ENCODE measurements at regions not wholly inside any gene's neighbourhood (a gene's known extent, or its start where the extent isn't known, plus 50 kb on each side); places are given as distances from the start of the nearest gene placed in this dataset.

- intact Hi-C loops (cut with micrococcal nuclease), result no loop called here
- peaks cover 2% of the 10 kb centered on the region for H3K9me3 Mint-ChIP-seq
- H3K27me3 Mint-ChIP-seq, result no peaks in the 10 kb centered on the region
- TF ChIP-seq, protein P1, sequence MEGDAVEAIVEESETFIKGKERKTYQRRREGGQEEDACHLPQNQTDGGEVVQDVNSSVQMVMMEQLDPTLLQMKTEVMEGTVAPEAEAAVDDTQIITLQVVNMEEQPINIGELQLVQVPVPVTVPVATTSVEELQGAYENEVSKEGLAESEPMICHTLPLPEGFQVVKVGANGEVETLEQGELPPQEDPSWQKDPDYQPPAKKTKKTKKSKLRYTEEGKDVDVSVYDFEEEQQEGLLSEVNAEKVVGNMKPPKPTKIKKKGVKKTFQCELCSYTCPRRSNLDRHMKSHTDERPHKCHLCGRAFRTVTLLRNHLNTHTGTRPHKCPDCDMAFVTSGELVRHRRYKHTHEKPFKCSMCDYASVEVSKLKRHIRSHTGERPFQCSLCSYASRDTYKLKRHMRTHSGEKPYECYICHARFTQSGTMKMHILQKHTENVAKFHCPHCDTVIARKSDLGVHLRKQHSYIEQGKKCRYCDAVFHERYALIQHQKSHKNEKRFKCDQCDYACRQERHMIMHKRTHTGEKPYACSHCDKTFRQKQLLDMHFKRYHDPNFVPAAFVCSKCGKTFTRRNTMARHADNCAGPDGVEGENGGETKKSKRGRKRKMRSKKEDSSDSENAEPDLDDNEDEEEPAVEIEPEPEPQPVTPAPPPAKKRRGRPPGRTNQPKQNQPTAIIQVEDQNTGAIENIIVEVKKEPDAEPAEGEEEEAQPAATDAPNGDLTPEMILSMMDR (IDR thresholded peaks at IDR 0.05), result no peak
- ChIA-PET POLR2A (no interaction called here), CTCF (no interaction called here)
- no peak overlapping the region for H3K4me3 Mint-ChIP-seq
- ATAC-seq (no peak), DNase-seq (no peak)
- H3K36me3 Mint-ChIP-seq (ENCODE audit: low read depth), result no peaks in the 10 kb centered on the region
- no peak overlapping the region for H3K27ac Mint-ChIP-seq
- no peaks in the 10 kb centered on the region for H3K4me1 Mint-ChIP-seq (ENCODE audit: low read depth)
Observed at GRCh38 chr1:96039910-96040309, 681.7 kb upstream of the PTBP2 start.

GRCh38 chr1:96041470-96041869 is 680.1 kb upstream of the PTBP2 start:
- Mint-ChIP-seq H3K4me3 (no peak overlapping the region), H3K9me3 (peaks cover 2% of the 10 kb centered on the region), H3K36me3 (ENCODE audit: low read depth) (no peaks in the 10 kb centered on the region), H3K4me1 (ENCODE audit: low read depth) (no peaks in the 10 kb centered on the region), H3K27me3 (no peaks in the 10 kb centered on the region), H3K27ac (no peak overlapping the region)
- no peak for DNase-seq
- intact Hi-C loops (cut with micrococcal nuclease), result no loop called here
- no peak for ATAC-seq
- CTCF ChIA-PET, result no interaction called here
- TF ChIP-seq, protein P1 (IDR thresholded peaks at IDR 0.05), result no peak
- POLR2A ChIA-PET, result no interaction called here

DNA sequence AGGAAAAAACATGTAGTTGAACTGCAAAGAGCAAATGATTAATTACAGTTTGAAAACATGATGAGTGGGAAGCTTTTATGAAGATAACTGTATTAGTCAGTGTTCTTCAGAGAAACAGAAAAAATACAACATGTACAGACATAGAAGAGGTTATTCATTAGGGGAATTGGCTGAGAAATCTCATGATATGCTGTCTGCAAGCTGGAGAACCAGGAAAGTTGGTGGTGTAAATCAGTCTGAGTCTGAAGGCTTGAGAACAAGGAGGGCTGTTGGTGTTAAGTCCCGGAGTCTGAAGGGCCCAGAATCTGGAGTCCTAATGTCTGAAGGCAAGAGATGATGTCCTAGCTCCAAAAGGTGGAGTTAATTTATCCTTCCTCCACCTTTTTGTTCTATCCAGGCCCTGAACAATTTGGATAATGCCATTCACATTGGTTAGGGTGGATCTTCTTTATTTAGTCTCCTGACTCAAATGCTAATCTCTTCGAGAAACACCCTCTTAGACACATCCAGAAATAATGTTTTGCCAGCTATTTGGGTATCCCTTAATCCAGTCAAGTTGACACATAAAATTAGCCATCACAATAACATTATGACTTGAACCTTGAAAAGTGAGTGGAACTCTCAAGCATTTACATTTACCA is 672.9 kb upstream of the PTBP2 start:
- intact Hi-C loops (cut with micrococcal nuclease), result no loop called here
- ATAC-seq, result no peak
- POLR2A ChIA-PET, result no interaction called here
- no peaks in the 10 kb centered on the region for H3K4me1 Mint-ChIP-seq (ENCODE audit: low read depth)
- H3K4me3 Mint-ChIP-seq, result no peak overlapping the region
- no peak for DNase-seq
- TF ChIP-seq, protein P1 (IDR thresholded peaks at IDR 0.05), result no peak
- no peaks in the 10 kb centered on the region for H3K36me3 Mint-ChIP-seq (ENCODE audit: low read depth)
- no peak overlapping the region for H3K27ac Mint-ChIP-seq
- no peaks in the 10 kb centered on the region for H3K27me3 Mint-ChIP-seq
- CTCF ChIA-PET, result no interaction called here
- H3K9me3 Mint-ChIP-seq, result peaks cover 5% of the 10 kb centered on the region

GRCh38 chr1:96049759-96050409 is 671.7 kb upstream of the PTBP2 start:
- CTCF ChIA-PET, result no interaction called here
- peaks cover 5% of the 10 kb centered on the region for H3K9me3 Mint-ChIP-seq
- intact Hi-C loops (cut with micrococcal nuclease), result no loop called here
- ATAC-seq (no peak), DNase-seq (no peak)
- H3K4me3 Mint-ChIP-seq, result no peak overlapping the region
- no peak overlapping the region for H3K27ac Mint-ChIP-seq
- H3K27me3 Mint-ChIP-seq, result no peaks in the 10 kb centered on the region
- no peaks in the 10 kb centered on the region for H3K36me3 Mint-ChIP-seq (ENCODE audit: low read depth)
- TF ChIP-seq, protein P1 (IDR thresholded peaks at IDR 0.05), result no peak
- POLR2A ChIA-PET, result no interaction called here
- no peaks in the 10 kb centered on the region for H3K4me1 Mint-ChIP-seq (ENCODE audit: low read depth)

- Mint-ChIP-seq H3K4me3 (no peak overlapping the region), H3K27me3 (no peaks in the 10 kb centered on the region), H3K36me3 (ENCODE audit: low read depth) (no peaks in the 10 kb centered on the region), H3K4me1 (ENCODE audit: low read depth) (no peaks in the 10 kb centered on the region), H3K27ac (no peak overlapping the region), H3K9me3 (peaks cover 2% of the 10 kb centered on the region)
- CTCF ChIA-PET, result no interaction called here
- intact Hi-C loops (cut with micrococcal nuclease), result no loop called here
- POLR2A ChIA-PET, result no interaction called here
- DNase-seq (no peak), ATAC-seq (no peak)
- TF ChIP-seq, protein P1 (IDR thresholded peaks at IDR 0.05), result no peak
Observed at GRCh38 chr1:96059276-96059675, 662.3 kb upstream of the PTBP2 start.

All from activated CD8-positive, alpha-beta T cell treated with anti-CD3 and anti-CD28 coated beads for 36 hours (primary cell).